Activated CD4-positive, alpha-beta T cell treated with anti-CD3 and anti-CD28 coated beads, Interleukin-2, Interleukin-4, amounts not matched to agents 100 ng/mL and 50 ng/mL, durations not matched to agents 16 hours and 8 hours (primary cell): ENCODE measurements at regions not wholly inside any gene's neighbourhood (a gene's known extent, or its start where the extent isn't known, plus 50 kb on each side); places are given as distances from the start of the nearest gene placed in this dataset.

Source experiments
- DNase-seq: peaks from one replicate; pipeline ENCODE4 v3.0.0-alpha.2; 2020; ENCODE audit warnings: low spot score

DNA sequence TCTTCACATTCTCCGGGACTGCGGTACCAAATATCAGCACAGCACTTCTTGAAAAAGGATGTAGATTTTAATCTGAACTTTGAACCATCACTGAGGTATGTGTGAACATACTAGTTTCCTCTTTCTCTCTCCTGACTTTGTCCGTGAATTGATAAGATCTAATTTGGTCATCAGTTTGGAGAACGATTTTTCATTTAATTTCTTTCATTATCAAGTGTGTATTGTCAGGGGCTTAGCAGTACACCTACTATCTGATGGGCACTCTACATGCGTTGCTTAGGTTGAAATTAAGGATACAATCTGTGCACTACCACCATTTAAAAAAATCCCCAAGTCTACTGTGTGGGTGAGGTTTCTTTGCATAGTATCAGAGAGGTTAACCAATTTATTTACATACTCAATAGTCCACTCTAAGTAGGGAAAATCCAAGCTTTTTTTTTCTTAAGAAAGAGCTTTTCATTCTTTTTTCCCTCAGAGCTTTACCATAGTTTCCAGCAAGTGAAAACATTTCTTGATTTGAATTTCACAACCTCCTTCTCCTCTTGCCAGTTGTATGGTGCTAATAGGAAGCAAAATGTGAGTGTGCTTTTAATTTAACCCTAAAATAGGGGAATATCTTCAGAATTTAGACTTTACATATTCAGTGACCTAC lies 105.4 kb upstream of the ESR1 start:
- DNase-seq = peak; percentile 31

DNA sequence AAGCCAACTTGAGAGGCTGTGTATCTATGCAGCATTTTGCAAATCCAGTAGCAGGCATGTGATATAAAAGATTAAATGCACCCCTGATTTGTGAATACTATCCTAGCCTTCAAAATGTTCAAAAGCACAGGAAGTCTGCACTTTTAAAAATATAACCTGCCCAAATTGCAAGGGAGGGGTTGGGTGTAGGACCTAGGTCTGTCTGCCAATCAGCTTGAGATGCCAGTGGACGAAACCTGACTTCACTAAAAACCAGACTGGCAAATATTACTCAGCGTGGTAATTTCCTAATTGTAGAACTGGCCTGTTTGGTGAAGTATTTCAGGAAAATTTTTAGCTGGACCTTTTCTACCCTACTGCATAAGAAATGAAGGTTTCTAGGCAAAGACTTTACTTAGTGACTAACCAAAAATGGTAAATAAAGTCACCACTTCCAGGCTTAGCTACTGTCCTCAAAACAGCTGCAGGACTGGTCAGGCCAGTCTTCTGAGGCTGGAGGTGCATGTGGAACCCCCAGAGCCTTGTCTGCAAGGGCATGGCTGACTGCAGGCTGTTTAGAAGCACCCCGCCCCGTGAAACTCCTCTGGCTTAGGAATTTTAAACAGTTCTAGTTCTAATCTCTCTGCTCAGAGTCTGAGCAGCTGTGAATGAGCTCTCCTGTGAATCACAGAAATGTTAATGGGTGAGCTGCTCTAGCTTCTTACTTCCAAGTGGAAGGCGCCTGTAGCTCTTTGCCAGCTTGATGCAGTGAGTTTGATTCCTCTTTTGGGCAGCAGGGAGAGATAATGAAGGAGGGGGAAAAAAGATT lies 104.4 kb upstream of the ESR1 start:
- peak; percentile 78 for DNase-seq

DNA sequence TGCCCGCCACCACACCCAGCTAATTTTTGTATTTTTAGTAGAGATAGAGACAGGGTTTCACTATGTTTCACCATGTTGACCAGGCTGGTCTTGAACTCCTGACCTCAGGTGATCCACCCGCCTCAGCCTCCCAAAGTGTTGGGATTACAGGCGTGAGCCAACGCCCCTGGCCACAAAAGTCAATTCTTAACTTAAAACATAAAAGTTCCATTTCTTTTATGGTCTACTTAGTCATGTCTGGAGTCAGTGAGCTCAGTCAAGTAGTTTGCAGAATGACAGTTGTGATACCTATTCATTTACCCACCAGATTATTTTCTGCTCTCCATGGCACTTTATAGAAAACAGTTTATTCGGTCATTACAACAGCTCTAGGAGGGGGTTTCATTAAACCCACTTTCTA lies 103.1 kb upstream of the ESR1 start:
- DNase-seq = peak; percentile 76

DNA sequence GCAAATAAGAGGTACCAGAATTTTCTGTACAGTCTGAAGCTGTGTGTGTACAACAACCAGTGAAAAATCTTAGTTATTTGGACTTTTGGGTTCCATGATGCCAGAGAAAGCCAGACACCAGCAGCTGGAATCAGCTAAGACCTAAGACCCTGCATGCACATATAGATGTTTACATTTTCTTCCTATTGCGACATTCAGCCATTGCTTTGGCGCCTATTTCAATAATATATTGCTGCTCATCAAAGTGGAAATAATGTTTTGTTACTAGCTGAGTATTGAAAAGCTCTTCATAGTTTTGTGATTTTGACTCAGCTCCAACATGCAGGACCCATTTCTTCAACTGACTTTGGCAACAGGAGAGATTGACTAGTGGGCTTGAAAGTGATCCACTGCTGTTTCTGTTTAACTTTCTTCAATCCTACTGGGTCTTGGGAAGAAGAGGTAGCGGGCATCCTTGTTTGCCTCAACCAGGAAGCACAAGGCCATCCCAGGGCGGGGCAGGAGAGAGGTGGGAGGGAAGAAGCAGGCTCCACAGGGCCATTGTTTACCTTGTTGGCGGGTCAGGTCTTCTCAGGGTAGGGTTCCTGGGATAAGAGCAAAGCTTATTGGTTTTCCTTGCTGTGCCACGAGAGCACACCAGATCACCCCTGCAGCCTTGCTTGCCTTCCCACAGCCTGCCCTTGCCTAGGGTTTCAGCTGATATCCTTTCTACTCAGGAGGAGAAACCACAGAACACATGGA lies 101.3 kb upstream of the ESR1 start:
- no peak for DNase-seq

DNA sequence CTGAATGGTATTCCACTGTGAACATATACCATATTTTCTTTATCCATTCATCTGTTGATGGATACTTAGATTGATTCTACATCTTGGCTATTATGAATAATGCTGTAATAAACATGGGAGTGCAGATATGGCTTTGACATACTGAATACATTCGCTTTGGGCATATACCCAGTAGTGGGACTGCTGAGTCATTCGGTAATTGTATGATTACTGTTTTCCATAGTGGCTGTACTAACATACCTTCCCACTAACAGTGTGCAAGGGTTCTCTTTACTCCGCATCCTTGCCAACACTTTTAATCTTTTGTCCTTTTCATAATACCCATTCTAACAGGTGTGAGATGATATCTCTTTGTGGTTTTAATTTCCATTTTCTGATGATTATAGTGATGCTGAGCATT lies 98.2 kb upstream of the ESR1 start:
- DNase-seq = peak; percentile 53

DNA sequence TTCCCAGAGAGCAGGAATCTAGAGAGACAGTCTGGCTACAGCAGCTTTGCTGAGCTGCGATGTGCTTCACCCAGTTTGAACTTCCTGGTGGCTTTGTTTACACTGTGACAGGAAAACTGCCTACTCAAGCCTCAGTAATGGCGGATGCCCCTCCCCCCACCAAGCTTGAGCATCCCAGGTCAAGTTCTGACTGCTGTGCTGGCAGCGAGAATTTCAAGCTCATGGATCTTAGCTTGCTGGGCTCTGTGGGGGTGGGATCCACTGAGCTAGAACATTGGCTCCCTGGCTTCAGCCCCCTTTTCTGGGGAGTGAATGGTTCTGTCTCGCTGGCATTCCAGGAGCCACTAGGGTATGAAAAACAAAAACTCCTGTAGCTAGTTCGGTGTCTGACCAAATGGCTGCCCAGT lies 91.0 kb upstream of the ESR1 start:
- no peak for DNase-seq

DNA sequence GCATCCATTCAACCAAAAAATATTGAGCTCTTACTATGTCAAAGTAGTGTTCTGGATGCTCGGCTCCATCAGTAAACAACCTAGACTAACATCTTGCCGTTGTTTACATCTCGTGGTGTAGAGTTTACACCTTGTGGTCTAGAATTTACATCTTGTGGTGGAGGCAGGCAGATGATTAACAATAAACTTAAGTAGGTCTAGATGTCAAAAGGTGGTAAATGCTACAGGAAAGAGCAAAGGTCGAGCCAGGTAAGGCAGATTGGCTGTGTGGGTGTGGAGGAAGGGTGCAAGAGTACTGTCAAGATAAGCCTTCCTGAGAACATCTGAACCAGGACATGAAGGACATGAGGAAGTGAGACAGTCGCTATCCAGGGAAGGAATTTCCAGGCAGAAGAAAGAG lies 88.4 kb upstream of the ESR1 start:
- DNase-seq = no peak

DNA sequence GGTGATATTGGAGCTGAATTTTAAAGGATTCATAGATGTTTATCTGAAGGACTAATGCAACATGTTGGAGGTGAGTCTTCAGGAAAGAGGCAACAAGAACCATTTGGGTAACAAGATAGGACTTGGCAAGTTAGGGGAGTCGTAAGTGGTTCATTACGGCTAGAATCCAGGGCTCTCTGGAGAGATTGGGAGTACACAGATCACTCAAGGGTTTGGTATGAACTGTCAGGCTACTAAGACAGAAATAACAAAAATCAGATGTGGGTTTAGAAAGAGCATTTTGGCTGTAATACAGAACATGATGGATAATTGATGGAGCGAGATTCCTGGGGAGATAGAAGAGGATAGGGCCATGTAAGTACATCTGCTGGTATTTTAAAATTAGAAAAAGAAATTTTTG lies 86.3 kb upstream of the ESR1 start:
- DNase-seq = no peak

DNA sequence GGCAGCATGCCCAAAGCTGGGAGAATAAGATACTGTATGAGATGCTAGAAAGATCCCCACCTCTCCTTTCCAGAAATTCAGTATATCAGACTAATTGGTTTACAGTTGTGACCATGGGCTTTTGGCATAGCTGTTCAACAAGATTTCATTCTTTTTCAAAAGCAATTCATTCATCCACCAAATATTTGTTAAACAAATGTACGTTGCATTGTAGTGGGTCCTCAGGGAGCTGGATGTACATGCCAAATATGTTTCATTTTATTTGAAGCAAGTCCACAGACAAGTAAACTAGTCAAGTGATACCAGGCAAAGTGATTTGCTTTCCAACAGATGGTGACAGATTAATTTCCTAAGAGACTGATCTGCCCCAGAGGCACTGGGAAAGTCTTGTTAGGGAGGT lies 85.8 kb upstream of the ESR1 start:
- no peak for DNase-seq

DNA sequence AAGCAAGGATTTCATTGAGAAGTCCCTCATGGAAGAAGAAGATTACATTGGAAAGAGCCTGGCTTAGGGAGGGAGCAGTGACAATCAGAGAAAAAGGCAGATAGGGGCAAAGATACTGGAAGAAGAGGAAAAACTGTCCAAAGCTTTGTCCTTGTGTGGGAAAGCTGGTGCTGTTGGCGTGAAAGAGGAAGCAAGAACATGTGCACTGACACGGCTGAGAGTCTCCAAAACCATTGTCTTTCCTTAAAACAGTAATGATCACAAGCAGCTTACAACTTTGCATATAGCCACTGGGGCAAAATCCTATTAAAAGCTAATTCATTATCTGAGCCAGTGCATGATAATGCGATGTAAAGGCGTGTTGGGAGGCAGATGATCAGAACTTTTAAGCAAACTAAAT lies 85.1 kb upstream of the ESR1 start:
- no peak for DNase-seq

DNA sequence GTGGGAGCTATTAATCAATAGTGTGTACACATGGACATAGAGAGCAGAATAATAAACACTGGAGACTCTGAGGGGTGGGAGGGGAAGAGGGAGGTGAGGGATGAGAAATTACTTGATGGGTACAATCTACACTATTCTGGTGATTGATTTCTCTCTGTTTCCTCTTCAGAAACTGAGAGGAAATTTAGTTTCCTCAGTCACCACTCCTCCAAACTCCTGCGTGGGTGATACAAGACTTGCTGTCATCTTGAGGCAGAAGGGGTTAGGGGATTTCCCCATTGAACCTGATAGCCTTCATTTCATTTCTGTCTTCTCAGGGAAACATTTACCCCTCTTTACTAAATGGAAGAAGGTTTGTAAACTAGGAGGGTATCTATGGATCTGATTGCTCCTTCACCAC lies 84.3 kb upstream of the ESR1 start:
- peak; percentile 63 for DNase-seq

DNA sequence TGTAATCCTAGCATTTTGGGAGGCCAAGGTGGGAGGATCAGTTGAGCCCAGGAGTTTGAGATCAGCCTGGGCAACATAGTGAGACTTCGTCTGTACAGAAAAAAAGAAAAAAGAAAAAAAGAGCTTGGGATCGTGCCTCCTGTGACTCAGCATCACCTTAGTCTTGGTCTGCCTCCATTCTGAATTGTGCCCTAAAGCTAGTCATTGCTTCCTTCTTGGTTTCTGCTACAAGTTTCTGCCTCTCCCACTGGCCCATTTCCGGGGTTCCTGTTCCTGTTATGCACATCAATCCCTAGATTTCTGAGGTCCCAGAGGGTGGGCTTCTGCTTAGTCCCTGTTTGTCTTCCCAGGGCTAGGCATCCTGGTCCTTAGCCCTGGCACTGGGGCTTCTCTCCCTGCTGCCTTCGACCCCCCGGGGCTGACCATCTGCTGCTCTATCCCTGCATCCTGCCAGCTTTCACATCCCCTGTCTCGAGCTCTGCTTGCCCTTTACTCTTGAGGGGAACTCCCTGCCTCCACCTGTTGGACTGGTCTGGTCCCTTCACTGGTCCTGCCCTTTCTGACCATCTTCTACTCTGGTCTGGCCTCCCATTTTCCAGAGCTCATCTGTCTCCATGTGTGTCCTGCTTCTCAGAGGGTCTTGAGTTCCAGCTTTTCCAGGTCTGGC lies 77.5 kb upstream of the ESR1 start:
- no peak for DNase-seq

DNA sequence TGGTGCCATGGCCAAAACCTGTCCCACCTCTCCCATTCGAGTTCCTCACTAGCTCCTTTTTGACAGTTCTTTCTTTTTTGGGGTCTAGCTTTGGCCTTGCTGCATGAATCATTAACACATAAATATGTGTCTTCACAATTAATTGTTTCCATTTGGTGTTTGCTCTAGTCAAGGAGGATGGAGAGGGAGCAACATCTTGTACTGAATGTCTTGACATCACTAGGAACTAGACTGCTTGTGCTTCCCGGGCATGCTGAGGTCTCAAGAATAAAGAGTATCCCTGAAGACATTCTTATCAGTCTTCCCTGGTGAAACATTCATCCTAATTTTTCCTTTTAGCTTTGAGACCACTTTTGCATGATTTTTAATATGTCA lies 77.0 kb upstream of the ESR1 start:
- no peak for DNase-seq

DNA sequence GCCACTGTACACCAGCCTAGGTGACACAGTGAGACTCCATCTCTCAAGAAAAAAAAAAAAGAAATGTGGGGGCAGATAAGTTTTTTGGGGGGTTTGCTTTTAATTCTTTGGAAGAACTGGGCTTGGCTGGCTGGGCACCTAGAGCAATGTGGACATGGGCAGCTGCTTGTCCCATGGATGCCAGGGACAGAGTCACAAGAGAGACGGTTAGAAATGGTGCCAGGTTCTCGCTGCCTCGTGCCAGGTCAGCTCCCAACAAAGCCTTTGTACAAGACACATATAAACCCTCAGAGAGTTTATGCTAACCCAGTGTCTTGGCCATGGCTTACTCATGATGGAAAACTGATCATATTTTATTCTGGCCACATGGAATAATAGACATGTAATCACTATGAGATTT lies 76.2 kb upstream of the ESR1 start:
- DNase-seq = no peak

DNA sequence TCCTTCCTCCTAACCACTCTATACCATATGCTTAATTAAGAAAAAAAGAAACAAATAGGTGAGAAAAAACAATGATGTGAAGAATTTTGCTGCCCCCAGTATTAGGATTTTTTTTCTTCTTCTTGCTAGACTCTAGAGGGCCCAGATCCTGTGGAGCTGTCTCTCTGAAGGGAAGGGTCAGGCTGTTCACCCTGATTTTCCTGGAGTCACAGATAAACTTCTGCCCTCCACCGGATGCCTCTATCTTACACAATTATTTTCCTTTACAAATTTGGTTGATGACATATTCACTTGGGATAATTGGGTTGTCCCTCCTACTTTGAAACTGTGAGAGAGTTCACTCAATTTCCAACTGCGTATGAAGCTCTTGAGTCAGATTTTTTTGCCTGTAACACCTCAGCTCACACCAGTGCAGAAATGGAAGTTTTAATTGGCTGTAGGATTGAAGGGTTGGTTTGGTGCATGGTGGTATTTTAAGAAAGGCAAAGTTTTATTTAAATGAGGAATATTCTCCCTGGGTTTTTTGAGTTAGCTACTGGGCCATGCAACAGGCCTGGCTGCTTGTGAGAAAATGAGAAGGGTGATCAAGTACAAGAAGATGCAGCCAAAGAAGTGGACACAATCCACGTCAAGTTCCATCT lies 73.7 kb upstream of the ESR1 start:
- no peak for DNase-seq

DNA sequence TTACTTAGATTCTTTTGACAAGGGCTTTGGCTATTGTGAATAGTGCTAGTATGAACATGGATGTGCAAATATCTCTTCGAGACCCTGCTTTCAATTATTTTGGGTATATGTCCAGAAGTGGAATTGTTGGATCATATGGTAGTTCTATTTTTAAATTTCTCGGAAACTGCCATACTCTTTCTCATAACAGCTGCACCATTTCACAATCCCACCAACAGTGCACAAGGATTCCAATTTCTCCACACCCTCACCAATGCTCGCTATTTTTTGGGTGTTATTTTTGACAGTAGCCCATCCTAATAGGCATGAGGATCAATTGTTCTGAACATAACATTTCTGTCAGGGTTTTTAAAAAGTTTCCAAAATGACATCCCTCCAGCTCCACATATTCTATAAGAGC lies 69.2 kb upstream of the ESR1 start:
- no peak for DNase-seq

DNA sequence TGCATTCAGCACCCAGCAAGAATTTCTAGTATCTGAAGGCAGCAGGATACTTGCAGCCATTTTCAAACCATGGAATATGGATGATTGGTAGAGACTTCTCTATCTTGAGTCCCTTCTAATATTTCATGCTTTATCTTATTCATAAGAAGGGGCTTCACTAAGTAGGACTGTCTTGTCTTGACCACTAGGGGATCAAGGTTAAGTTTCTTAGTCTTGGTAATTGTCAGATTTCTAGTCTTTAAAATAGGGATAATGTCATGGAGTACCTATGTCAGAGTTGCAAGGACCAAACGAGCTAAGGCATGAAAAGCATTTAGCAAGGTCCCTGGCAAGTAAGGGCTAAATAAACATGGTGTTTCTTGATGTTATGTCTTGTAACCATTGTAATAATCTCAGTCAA lies 68.5 kb upstream of the ESR1 start:
- no peak for DNase-seq

DNA sequence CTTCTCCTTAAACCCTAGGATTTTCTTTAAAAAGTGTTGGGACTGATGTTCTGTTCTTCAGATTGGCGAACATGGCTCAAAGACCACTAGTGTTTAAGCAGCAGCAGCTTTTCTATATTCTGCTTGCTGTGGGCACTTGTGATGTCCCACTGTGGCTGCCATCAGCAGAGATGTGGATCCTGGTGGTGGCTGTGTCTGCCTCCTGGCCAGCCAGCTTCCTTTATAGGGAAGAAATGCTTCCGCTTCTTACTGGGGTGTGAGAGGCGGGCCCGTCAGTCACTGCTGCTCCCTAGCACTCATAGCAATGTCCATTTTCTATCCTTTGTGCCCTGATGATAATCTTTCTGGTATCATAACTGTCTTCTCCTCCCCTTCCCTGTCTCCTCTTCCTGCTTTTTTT lies 66.7 kb upstream of the ESR1 start:
- no peak for DNase-seq

DNA sequence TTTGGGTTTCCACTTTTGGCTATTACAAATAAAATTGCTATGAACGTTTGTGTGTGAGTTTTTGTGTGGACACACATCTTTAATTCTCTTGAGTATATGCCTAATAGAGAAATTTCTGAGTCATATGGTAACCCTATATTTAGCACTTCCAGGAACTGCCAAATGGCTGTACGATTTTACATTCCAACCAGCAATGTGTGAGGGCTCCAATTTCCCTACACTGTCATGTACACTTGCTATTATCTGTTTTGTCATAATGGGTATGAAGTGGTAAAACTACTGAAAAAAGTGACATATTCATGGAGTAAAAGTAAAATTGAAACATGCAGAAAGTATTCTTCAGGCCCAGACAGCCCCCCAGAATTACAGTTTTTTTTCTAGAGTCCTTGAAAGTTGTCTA lies 59.6 kb upstream of the ESR1 start:
- DNase-seq = peak; percentile 39

DNA sequence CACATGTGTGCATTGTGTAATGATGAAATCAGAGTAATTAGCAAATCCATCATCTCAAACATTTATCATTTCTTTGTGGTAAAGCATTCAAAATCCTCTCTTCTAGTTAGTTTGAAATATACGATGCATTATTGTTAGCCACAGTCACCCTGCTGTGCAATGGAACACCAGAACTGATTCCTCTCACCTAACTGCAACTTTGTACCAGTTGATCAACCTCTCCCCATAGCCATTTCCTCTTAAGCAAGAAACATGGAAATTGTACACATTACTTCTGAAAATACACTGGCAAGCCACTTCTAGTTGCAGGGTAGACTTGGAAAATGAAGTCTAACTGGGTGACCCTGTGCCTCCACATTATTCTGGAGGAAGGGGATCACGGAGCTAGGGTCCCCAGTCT lies 58.1 kb upstream of the ESR1 start:
- no peak for DNase-seq

DNA sequence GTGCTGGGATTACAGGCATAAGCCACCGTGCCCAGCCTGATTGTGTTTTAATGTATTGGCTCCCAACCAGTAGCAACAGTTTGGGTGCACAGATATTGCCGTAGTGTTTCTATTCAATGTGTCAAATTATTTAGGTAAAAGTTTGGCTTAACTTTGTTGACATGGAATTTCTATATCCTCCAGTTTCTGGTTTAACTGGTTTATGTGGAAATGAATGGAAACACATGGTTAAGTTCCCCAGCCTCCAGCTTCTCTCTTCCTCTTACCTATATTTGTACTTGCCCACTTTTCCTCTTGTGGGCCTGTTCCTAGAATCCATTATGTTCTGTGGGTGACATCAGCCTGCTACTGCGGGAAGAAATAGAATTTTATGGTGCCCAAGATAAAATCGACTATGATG lies 53.9 kb upstream of the ESR1 start:
- no peak for DNase-seq

DNA sequence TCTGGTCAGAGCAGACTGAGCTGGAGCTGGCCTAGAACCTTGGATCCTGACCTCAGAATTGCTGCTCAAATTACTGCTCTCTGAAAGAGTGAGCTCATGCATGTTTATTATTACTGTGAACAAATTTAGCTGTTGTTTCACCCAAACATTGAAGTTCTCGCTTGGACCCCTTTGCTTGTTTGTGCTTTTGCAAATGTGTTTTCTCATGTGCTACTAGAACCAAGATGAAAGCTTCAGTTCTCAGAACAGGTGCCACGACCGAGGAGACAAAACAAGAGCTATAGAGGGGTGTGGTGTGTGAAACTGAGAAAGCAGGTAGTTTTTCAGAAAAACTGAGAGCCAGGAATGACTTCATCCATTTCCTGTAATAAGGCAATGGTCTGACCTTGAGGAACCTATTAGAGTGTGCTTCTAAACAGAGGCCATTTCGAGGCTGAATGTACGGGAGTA lies 50.0 kb upstream of the ESR1 start:
- DNase-seq = peak; percentile 87
